HepG2 (cell line): ENCODE measurements at regions not wholly inside any gene's neighbourhood (a gene's known extent, or its start where the extent isn't known, plus 50 kb on each side); places are given as distances from the start of the nearest gene placed in this dataset.
A peak's percentile ranks its signal among the peaks of the same experiment; 100 is the strongest.

ENCODE experiments used
- DR1 ChIP-seq: sonication (generic); formaldehyde crosslinking; IDR thresholded peaks from 2 replicates; pipeline ENCODE4 v1.8.0; 2021; ENCODE audit warnings: mild to moderate bottlenecking, missing genetic modification reagents, inconsistent platforms
- ELF4 ChIP-seq: sonication (generic); formaldehyde crosslinking; IDR thresholded peaks from 2 replicates; pipeline ENCODE4 v1.5.0; 2020; ENCODE audit warnings: missing genetic modification reagents, mild to moderate bottlenecking, moderate library complexity, borderline replicate concordance
- FOXO1 ChIP-seq: sonication (generic); formaldehyde crosslinking; IDR thresholded peaks from 2 replicates; pipeline ENCODE4 v1.4.0; 2020; ENCODE audit warnings: missing genetic modification reagents
- HOXA7 ChIP-seq: sonication (generic); formaldehyde crosslinking; IDR thresholded peaks from 2 replicates; pipeline ENCODE4 v1.8.1; 2022; ENCODE audit warnings: mild to moderate bottlenecking, missing genetic modification reagents, moderate library complexity
- MIXL1 ChIP-seq: IDR thresholded peaks from 2 replicates; pipeline ENCODE4 v1.6.1; 2016
- PLSCR1 ChIP-seq: sonication (generic); formaldehyde crosslinking; IDR thresholded peaks from 2 replicates; pipeline ENCODE4 v1.5.0; 2020; ENCODE audit warnings: missing genetic modification reagents, mild to moderate bottlenecking, borderline replicate concordance
- RXRB ChIP-seq: IDR thresholded peaks from 2 replicates; pipeline ENCODE4 v1.6.1; 2016; ENCODE audit warnings: borderline replicate concordance, missing genetic modification reagents, missing compliant biosample characterization
- SOX6 ChIP-seq, 2 experiments: fragments of 450-650 bp in 1 of 2; sonication (generic) in 1 of 2; formaldehyde crosslinking in 1 of 2; IDR thresholded peaks; 2 replicates each; pipeline versions ENCODE4 v1.4.0 to v1.6.1; 2017 to 2020; ENCODE audit warnings: antibody characterized with exemption in 1 of 2, mild to moderate bottlenecking in 1 of 2, missing genetic modification reagents in 1 of 2
- SRSF4 ChIP-seq: fragments of 200-400 bp; formaldehyde crosslinking; IDR thresholded peaks from one replicate; pipeline ENCODE4 v1.6.1; 2018; ENCODE audit warnings: mild to moderate bottlenecking, low read depth, low read length, moderate library complexity; ENCODE audit not compliant: poor library complexity, severe bottlenecking
- ZNF317 ChIP-seq: sonication (generic); formaldehyde crosslinking; IDR thresholded peaks from 2 replicates; pipeline ENCODE4 v1.5.0; 2020; ENCODE audit warnings: mild to moderate bottlenecking, missing genetic modification reagents
- TF ChIP-seq, protein P1 (sequence below): sonication (generic); formaldehyde crosslinking; IDR thresholded peaks from 2 replicates; pipeline ENCODE4 v1.4.0; 2020; ENCODE audit warnings: mild to moderate bottlenecking, missing genetic modification reagents
- TF ChIP-seq, protein P2 (sequence below): sonication (generic); formaldehyde crosslinking; IDR thresholded peaks from 2 replicates; pipeline ENCODE4 v1.4.0; 2020; ENCODE audit warnings: missing genetic modification reagents
- TF ChIP-seq, protein P3 (sequence below): IDR thresholded peaks from 2 replicates; pipeline ENCODE4 v1.6.1; 2016; ENCODE audit warnings: mild to moderate bottlenecking
- TF ChIP-seq, protein P4 (sequence below): sonication (generic); formaldehyde crosslinking; IDR thresholded peaks from 2 replicates; pipeline ENCODE4 v1.9.0; 2021; ENCODE audit warnings: missing genetic modification reagents, mild to moderate bottlenecking, borderline replicate concordance

DNA sequence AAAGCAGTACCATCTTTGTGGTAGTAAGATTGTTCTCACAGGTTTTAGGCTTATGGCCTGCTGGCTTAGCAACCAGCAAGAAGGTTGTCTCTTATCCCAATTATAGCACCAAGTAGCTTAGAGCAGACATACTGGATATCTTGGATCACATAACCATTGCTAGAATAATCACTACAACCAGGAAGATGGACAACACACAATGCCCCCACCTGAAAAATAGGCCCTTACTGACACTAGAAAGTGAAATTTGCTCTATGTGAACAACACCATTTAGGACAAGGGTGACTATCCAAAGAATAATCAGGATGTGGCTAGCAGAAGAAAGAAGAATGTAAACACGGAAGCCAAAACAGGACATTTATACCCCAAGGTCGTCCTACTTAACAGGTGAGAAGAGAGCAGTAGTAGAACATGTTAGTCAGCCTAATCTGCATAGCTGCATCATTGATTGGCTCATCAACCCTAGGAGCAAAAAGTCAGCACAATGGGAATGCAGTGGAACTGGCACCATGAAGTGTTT is 172.7 kb upstream of the MARCKS start (continued):
- TF ChIP-seq SRSF4 (no peak), PLSCR1 (CRISPR knock-in tag) (no peak), RXRB (CRISPR knock-in tag) (peak; percentile 95), ELF4 (CRISPR knock-in tag) (0 out of 2 replicates have a peak, but pooled peaks have one; percentile 23), HOXA7 (CRISPR knock-in tag) (no peak), MIXL1 (CRISPR knock-in tag) (peak; percentile 84), DR1 (CRISPR knock-in tag) (no peak), SOX6 (IDR thresholded peaks at IDR 0.05) (no peak), SOX6 (CRISPR knock-in tag; IDR thresholded peaks at IDR 0.05) (peak; percentile 50), ZNF317 (CRISPR knock-in tag) (0 out of 2 replicates have a peak, but pooled peaks have one; percentile 46), FOXO1 (CRISPR knock-in tag) (peak; percentile 53; the same call in 1 of the 2 replicates)
- TF ChIP-seq, protein P1, sequence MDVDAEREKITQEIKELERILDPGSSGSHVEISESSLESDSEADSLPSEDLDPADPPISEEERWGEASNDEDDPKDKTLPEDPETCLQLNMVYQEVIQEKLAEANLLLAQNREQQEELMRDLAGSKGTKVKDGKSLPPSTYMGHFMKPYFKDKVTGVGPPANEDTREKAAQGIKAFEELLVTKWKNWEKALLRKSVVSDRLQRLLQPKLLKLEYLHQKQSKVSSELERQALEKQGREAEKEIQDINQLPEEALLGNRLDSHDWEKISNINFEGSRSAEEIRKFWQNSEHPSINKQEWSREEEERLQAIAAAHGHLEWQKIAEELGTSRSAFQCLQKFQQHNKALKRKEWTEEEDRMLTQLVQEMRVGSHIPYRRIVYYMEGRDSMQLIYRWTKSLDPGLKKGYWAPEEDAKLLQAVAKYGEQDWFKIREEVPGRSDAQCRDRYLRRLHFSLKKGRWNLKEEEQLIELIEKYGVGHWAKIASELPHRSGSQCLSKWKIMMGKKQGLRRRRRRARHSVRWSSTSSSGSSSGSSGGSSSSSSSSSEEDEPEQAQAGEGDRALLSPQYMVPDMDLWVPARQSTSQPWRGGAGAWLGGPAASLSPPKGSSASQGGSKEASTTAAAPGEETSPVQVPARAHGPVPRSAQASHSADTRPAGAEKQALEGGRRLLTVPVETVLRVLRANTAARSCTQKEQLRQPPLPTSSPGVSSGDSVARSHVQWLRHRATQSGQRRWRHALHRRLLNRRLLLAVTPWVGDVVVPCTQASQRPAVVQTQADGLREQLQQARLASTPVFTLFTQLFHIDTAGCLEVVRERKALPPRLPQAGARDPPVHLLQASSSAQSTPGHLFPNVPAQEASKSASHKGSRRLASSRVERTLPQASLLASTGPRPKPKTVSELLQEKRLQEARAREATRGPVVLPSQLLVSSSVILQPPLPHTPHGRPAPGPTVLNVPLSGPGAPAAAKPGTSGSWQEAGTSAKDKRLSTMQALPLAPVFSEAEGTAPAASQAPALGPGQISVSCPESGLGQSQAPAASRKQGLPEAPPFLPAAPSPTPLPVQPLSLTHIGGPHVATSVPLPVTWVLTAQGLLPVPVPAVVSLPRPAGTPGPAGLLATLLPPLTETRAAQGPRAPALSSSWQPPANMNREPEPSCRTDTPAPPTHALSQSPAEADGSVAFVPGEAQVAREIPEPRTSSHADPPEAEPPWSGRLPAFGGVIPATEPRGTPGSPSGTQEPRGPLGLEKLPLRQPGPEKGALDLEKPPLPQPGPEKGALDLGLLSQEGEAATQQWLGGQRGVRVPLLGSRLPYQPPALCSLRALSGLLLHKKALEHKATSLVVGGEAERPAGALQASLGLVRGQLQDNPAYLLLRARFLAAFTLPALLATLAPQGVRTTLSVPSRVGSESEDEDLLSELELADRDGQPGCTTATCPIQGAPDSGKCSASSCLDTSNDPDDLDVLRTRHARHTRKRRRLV (CRISPR knock-in tag): peak; percentile 94
- TF ChIP-seq, protein P2, sequence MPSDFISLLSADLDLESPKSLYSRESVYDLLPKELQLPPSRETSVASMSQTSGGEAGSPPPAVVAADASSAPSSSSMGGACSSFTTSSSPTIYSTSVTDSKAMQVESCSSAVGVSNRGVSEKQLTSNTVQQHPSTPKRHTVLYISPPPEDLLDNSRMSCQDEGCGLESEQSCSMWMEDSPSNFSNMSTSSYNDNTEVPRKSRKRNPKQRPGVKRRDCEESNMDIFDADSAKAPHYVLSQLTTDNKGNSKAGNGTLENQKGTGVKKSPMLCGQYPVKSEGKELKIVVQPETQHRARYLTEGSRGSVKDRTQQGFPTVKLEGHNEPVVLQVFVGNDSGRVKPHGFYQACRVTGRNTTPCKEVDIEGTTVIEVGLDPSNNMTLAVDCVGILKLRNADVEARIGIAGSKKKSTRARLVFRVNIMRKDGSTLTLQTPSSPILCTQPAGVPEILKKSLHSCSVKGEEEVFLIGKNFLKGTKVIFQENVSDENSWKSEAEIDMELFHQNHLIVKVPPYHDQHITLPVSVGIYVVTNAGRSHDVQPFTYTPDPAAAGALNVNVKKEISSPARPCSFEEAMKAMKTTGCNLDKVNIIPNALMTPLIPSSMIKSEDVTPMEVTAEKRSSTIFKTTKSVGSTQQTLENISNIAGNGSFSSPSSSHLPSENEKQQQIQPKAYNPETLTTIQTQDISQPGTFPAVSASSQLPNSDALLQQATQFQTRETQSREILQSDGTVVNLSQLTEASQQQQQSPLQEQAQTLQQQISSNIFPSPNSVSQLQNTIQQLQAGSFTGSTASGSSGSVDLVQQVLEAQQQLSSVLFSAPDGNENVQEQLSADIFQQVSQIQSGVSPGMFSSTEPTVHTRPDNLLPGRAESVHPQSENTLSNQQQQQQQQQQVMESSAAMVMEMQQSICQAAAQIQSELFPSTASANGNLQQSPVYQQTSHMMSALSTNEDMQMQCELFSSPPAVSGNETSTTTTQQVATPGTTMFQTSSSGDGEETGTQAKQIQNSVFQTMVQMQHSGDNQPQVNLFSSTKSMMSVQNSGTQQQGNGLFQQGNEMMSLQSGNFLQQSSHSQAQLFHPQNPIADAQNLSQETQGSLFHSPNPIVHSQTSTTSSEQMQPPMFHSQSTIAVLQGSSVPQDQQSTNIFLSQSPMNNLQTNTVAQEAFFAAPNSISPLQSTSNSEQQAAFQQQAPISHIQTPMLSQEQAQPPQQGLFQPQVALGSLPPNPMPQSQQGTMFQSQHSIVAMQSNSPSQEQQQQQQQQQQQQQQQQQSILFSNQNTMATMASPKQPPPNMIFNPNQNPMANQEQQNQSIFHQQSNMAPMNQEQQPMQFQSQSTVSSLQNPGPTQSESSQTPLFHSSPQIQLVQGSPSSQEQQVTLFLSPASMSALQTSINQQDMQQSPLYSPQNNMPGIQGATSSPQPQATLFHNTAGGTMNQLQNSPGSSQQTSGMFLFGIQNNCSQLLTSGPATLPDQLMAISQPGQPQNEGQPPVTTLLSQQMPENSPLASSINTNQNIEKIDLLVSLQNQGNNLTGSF (CRISPR knock-in tag): no peak
- TF ChIP-seq, protein P3, sequence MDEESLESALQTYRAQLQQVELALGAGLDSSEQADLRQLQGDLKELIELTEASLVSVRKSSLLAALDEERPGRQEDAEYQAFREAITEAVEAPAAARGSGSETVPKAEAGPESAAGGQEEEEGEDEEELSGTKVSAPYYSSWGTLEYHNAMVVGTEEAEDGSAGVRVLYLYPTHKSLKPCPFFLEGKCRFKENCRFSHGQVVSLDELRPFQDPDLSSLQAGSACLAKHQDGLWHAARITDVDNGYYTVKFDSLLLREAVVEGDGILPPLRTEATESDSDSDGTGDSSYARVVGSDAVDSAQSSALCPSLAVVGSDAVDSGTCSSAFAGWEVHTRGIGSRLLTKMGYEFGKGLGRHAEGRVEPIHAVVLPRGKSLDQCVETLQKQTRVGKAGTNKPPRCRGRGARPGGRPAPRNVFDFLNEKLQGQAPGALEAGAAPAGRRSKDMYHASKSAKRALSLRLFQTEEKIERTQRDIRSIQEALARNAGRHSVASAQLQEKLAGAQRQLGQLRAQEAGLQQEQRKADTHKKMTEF: peak; percentile 50; the same call in 1 of the 2 replicates
- TF ChIP-seq, protein P4, sequence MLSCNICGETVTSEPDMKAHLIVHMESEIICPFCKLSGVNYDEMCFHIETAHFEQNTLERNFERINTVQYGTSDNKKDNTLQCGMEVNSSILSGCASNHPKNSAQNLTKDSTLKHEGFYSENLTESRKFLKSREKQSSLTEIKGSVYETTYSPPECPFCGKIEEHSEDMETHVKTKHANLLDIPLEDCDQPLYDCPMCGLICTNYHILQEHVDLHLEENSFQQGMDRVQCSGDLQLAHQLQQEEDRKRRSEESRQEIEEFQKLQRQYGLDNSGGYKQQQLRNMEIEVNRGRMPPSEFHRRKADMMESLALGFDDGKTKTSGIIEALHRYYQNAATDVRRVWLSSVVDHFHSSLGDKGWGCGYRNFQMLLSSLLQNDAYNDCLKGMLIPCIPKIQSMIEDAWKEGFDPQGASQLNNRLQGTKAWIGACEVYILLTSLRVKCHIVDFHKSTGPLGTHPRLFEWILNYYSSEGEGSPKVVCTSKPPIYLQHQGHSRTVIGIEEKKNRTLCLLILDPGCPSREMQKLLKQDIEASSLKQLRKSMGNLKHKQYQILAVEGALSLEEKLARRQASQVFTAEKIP (CRISPR knock-in tag): no peak
